Endometrial microvascular endothelial cells (primary cell): ENCODE measurements at regions not wholly inside any gene's neighbourhood (a gene's known extent, or its start where the extent isn't known, plus 50 kb on each side); places are given as distances from the start of the nearest gene placed in this dataset.

Experiments
- in situ Hi-C: cut with HindIII; loops from 2 replicates; pipeline ENCODE4 v1.10.0; 2017; ENCODE audit warnings: low sequenced_read_pairs, low pct_unique_long_range_greater_than_20kb; ENCODE audit errors: inconsistent ontology term

GRCh38 chr2:64766841-64767669 is 113.3 kb upstream of the SERTAD2 start:
- in situ Hi-C loops: no loop called here

DNA sequence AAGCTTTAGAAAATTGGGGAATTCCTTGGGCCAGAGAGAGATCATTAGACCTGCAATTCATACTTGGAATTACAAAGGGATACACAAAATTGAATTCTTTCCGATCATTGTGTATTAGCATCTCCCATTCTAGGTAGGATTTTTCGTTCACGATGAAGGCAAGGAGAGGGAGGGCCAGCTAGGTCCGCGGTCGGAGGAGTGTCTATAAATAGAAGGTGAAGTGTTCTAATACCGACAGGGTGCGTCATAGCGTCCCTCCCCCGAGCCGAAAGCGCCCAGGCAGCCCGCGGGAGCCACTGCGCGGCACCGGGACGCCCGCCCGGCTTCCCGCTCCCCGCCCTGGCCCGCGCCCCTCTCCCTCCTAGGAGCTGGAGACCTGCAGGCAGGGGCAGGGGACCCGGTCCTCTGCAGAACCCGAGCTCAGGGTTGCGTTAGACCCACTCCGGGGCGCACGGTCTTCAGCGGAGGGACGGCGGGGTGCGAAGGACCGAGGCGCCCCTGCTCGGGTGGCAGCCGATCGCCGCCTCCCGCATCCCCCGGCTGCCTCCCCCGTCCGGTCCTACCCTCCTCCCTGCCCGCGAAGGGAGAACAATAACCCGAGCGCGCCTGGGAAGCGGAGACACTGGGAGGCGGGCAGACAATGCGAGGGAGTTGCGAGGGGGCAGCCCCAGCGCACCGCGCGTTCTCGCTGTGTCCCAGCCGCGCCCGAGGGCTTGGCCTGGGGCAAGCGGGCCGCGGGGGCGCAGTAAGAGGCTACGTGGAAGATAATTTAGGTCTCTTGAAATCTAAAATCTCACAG is 114.2 kb upstream of the SERTAD2 start:
- in situ Hi-C loops: no loop called here

- in situ Hi-C loops: no loop called here
Observed at GRCh38 chr2:64768491-64769005, 114.8 kb upstream of the SERTAD2 start.

DNA sequence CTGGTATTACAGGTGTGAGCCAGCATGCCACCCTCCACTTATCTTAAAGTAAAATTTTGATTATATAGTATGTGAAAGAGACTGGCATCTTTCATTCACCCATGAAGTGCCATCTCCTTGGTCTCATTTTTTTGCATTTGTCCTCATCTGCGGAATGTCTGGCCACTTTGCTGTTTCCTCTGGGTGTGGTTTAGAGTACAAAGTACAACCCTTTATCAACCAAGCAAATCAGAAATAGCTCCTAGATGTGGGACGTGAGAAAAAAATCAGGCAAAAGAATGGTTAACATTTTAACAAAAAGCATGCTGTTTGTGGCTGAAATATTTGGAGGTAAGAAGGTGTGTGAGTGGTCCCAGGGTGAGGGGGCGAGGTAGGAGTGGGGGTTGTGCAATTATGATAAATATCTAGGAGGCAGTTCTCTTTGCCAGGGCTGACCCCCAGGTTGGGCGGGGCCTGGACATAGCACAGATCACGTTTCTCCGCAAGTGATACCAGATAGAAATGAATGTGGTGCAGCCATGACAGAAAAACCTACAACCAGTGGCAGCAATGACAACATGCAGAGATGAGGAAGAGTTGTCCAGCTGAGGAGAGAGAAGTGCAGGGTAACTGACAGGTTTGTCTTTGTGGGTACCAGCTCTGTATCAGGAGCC is 115.8 kb upstream of the SERTAD2 start:
- in situ Hi-C loops: no loop called here

DNA sequence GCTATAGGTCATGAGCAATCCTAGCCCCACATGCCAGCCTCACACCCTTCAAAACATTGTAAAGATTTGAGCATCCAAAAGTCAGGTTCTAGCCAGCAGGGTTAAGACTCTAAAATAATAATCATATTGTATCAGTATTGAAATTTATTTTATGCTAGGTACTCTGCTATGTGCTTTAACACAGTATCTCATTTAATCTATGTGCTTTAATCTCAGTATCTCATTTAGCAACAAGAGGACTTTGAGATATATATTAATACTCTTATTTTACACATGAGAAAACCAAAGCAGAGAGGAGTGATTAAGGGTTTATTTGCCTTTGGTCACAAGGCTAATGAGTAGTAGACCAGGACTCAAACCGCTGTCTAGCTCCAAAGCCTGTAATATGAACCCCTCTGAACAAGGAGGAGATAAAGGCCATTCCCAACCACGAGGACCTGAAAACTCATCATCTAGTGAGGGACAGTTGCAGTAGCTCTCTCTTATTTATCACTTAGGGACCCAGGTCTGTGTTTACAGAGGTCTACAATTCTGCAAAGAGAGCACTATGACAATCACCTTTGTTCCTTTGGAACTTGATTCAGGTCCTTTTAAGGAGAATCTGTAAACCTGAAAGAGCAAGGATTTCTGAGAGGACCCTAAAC is 116.5 kb upstream of the SERTAD2 start:
- in situ Hi-C loops: no loop called here

- in situ Hi-C loops: no loop called here
Observed at GRCh38 chr2:64770781-64771334, 117.1 kb upstream of the SERTAD2 start.

GRCh38 chr2:64771737-64772136 is 118.0 kb upstream of the SERTAD2 start:
- in situ Hi-C loops: no loop called here

GRCh38 chr2:64773461-64774118 is 119.9 kb upstream of the SERTAD2 start:
- in situ Hi-C loops: no loop called here

DNA sequence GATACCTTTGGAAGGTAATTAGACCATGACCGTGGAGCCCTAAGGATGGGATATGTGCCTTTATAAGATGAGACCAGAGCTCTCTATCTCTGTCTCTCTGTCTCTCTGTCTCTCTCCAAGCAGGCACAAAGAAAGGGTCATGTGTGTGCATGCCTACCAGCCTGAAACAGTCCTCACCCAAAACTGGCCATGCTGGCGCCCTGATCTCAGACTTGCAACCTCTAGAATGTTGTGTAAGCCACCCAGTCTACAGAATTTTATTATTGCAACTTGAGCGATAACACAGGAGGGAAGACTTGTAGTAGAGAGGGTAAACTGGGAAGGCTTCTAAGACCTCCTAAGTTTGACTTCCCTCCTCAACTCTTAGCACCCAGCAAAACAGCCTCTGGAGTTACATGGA is 124.1 kb upstream of the SERTAD2 start:
- in situ Hi-C loops: no loop called here

- in situ Hi-C loops: no loop called here
Observed at GRCh38 chr2:64779117-64779690, 125.5 kb upstream of the SERTAD2 start.

GRCh38 chr2:64780041-64780440 is 126.3 kb upstream of the SERTAD2 start:
- in situ Hi-C loops: no loop called here

DNA sequence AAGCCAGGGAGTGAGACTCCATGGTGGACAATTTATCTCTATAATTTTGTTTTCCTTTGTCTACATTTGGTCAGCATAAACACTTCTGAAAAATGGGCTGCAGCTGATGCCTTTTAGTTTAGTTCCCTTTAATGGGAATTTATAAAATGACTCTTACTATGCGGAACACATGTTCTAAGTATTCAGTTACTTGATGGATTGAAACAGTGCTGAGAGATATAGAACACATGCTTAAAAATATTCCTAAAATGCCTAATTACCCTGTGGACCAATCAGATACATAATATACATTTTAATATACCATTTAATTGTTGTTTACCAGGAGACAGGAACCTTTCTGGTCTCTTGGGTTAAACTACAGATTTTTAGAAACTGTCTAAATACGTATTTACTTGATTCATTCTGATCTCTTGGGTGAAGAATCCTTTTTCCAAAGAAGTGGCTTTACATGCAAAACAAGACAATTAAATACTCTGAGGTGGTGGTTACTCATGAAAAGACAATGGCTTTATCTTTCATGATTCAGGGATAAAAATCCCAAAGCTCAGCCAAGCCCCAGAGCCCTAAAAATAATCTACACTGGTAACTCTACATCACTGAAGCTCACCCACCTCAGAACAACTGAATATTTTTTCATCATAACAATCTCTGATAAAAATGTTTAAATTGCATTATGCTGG is 128.1 kb upstream of the SERTAD2 start:
- in situ Hi-C loops: no loop called here

GRCh38 chr2:64784168-64785061 is 130.7 kb upstream of the SERTAD2 start:
- in situ Hi-C loops: no loop called here

DNA sequence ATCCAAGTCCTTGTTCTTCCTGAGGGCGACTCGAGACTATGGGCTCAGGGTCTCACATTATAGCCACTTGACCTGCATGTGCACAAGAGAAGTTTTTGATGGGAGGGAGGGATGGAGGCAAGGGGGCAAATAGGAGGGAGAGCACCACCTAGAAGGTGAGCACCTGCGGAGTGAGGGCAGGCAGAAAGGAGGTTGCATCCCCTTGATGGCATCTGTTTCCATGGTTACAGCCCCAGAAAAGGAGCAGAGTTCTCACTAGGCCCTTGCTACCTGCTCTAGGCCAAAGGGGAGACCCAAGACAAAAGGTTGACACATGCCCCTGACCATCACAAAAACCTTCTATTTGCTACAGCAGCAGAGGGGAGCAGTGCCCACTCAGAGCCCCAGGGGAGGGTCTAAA is 131.5 kb upstream of the SERTAD2 start:
- in situ Hi-C loops: no loop called here

DNA sequence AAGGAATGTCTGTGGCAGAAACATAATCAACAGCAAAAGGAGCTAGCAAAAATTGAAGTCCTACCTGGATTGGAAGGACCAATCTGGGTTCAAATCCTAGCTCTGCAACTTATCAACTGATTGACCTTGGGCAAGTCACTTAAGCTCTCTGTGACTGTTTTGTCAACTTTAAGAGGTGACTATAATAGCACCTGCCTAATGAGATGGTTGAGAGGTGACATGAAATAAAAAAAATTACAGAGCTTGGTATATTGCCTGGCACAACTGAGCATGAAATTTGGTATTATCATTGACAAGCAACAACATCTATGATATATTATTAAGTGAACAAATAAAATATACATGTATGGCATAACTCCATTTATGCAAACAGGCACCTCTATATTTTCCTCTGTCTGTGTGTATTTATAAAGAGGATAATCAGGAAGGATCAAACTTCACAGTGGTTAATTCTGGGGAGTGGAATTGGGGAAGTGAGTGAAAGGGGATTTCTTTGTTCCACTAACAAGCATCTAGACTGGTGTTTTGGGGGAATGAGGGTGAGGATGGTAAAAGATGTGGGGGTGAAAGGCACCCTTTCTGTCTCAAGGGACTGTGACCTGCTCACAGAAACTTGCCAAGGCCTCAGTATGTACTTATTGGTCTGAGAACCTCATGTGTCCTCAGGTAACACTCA is 132.8 kb upstream of the SERTAD2 start:
- in situ Hi-C loops: no loop called here

- in situ Hi-C loops: no loop called here
Observed at GRCh38 chr2:64787019-64787365, 133.3 kb upstream of the SERTAD2 start.
